ENCODE measurements at regions not wholly inside any gene's neighbourhood (a gene's known extent, or its start where the extent isn't known, plus 50 kb on each side); places are given as distances from the start of the nearest gene placed in this dataset.

GRCh38 chr5:130981663-130982062, 183.4 kb downstream of the HINT1 start:
- H3K36me3 Mint-ChIP-seq = peaks cover 24% of the 10 kb centered on the region
- H3K27me3 Mint-ChIP-seq (ENCODE audit: low read depth) = no peaks in the 10 kb centered on the region; the same call in 1 of the 2 replicates
- H3K27ac Mint-ChIP-seq = no peak overlapping the region
- H3K9me3 Mint-ChIP-seq = peaks cover 23% of the 10 kb centered on the region
- DNase-seq (ENCODE audit: low spot score) = no peak
- POLR2A ChIA-PET = no interaction called here
- ATAC-seq = no peak
- H3K4me3 Mint-ChIP-seq = no peak overlapping the region
- CTCF ChIA-PET = no interaction called here
- H3K4me1 Mint-ChIP-seq = peaks cover 19% of the 10 kb centered on the region
- TF ChIP-seq MYBL2 (CRISPR knock-in tag; IDR thresholded peaks at IDR 0.05) (no peak), NR3C1 (CRISPR knock-in tag; conservative IDR thresholded peaks at IDR 0.05; ENCODE audit: low read depth) (no peak), CREB1 (CRISPR knock-in tag; IDR thresholded peaks at IDR 0.05) (no peak), JAZF1 (CRISPR knock-in tag; IDR thresholded peaks at IDR 0.05) (no peak), ZNF138 (CRISPR knock-in tag; conservative IDR thresholded peaks at IDR 0.05) (no peak), NFYB (CRISPR knock-in tag; conservative IDR thresholded peaks at IDR 0.05; ENCODE audit: low read depth) (no peak), HMGA2 (CRISPR knock-in tag; IDR thresholded peaks at IDR 0.05) (no peak), ZNF232 (CRISPR knock-in tag; IDR thresholded peaks at IDR 0.05) (no peak), TP53 (CRISPR knock-in tag; IDR thresholded peaks at IDR 0.05) (no peak), SMAD3 (CRISPR knock-in tag; IDR thresholded peaks at IDR 0.05; ENCODE audit: borderline replicate concordance) (no peak), STAT6 (CRISPR knock-in tag; conservative IDR thresholded peaks at IDR 0.05; ENCODE audit: low read depth) (no peak)
- TF ChIP-seq, protein P1, sequence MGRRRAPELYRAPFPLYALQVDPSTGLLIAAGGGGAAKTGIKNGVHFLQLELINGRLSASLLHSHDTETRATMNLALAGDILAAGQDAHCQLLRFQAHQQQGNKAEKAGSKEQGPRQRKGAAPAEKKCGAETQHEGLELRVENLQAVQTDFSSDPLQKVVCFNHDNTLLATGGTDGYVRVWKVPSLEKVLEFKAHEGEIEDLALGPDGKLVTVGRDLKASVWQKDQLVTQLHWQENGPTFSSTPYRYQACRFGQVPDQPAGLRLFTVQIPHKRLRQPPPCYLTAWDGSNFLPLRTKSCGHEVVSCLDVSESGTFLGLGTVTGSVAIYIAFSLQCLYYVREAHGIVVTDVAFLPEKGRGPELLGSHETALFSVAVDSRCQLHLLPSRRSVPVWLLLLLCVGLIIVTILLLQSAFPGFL (CRISPR knock-in tag; IDR thresholded peaks at IDR 0.05; ENCODE audit: borderline replicate concordance) = no peak
- TF ChIP-seq, protein P2, sequence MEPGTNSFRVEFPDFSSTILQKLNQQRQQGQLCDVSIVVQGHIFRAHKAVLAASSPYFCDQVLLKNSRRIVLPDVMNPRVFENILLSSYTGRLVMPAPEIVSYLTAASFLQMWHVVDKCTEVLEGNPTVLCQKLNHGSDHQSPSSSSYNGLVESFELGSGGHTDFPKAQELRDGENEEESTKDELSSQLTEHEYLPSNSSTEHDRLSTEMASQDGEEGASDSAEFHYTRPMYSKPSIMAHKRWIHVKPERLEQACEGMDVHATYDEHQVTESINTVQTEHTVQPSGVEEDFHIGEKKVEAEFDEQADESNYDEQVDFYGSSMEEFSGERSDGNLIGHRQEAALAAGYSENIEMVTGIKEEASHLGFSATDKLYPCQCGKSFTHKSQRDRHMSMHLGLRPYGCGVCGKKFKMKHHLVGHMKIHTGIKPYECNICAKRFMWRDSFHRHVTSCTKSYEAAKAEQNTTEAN (CRISPR knock-in tag; IDR thresholded peaks at IDR 0.05) = no peak

GRCh38 chr5:130978475-130978874, 186.6 kb downstream of the HINT1 start:
- POLR2A ChIA-PET = no interaction called here
- CTCF ChIA-PET = no interaction called here
- H3K4me3 Mint-ChIP-seq = no peak overlapping the region
- no peak overlapping the region for H3K27ac Mint-ChIP-seq
- TF ChIP-seq, protein P3, sequence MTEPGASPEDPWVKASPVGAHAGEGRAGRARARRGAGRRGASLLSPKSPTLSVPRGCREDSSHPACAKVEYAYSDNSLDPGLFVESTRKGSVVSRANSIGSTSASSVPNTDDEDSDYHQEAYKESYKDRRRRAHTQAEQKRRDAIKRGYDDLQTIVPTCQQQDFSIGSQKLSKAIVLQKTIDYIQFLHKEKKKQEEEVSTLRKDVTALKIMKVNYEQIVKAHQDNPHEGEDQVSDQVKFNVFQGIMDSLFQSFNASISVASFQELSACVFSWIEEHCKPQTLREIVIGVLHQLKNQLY (CRISPR knock-in tag; IDR thresholded peaks at IDR 0.05) = no peak
- TF ChIP-seq ZNF232 (CRISPR knock-in tag; IDR thresholded peaks at IDR 0.05) (no peak), STAT6 (CRISPR knock-in tag; conservative IDR thresholded peaks at IDR 0.05; ENCODE audit: low read depth) (no peak), GTF2I (CRISPR knock-in tag; conservative IDR thresholded peaks at IDR 0.05) (no peak), ATF6 (CRISPR knock-in tag; IDR thresholded peaks at IDR 0.05) (no peak), HMGXB4 (CRISPR knock-in tag; IDR thresholded peaks at IDR 0.05) (no peak), NFATC4 (CRISPR knock-in tag; IDR thresholded peaks at IDR 0.05) (no peak), E2F1 (CRISPR knock-in tag; IDR thresholded peaks at IDR 0.05) (no peak), CBFB (CRISPR knock-in tag; IDR thresholded peaks at IDR 0.05; ENCODE audit: low read depth) (no peak), ZNF121 (CRISPR knock-in tag; IDR thresholded peaks at IDR 0.05) (no peak)
- TF ChIP-seq, protein P4, sequence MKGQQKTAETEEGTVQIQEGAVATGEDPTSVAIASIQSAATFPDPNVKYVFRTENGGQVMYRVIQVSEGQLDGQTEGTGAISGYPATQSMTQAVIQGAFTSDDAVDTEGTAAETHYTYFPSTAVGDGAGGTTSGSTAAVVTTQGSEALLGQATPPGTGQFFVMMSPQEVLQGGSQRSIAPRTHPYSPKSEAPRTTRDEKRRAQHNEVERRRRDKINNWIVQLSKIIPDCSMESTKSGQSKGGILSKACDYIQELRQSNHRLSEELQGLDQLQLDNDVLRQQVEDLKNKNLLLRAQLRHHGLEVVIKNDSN (CRISPR knock-in tag; IDR thresholded peaks at IDR 0.05) = no peak
- peaks cover 23% of the 10 kb centered on the region for H3K9me3 Mint-ChIP-seq
- no peaks in the 10 kb centered on the region; the same call in 1 of the 2 replicates for H3K27me3 Mint-ChIP-seq (ENCODE audit: low read depth)
- peaks cover 39% of the 10 kb centered on the region for H3K4me1 Mint-ChIP-seq
- DNase-seq (ENCODE audit: low spot score) = no peak
- H3K36me3 Mint-ChIP-seq = peaks cover 24% of the 10 kb centered on the region
- ATAC-seq = no peak
